GM10266 (cell line): ENCODE measurements at regions not wholly inside any gene's neighbourhood (a gene's known extent, or its start where the extent isn't known, plus 50 kb on each side); places are given as distances from the start of the nearest gene placed in this dataset.

Experiments used
- DNase-seq: peaks from one replicate; pipeline ENCODE4 v3.0.0; 2012; ENCODE audit errors: extremely low spot score
- CTCF ChIP-seq: IDR thresholded peaks from 2 replicates; pipeline ENCODE4 v1.5.1; 2012; ENCODE audit warnings: mild to moderate bottlenecking, low read depth; ENCODE audit not compliant: control insufficient read depth, insufficient read depth; ENCODE audit errors: missing control alignments

GRCh38 chr18:34025191-34025801 lies 199.4 kb downstream of the NOL4 start:
- DNase-seq: no peak
- no peak for TF ChIP-seq CTCF

GRCh38 chr18:34023471-34023870 lies 201.2 kb downstream of the NOL4 start:
- no peak for DNase-seq
- no peak for TF ChIP-seq CTCF

- TF ChIP-seq CTCF: no peak
- no peak for DNase-seq
Measured at GRCh38 chr18:34018336-34018735, 206.4 kb downstream of the NOL4 start.

- DNase-seq: no peak
- no peak for TF ChIP-seq CTCF
Measured at GRCh38 chr18:34003687-34004086, 221.0 kb downstream of the NOL4 start.

- no peak for TF ChIP-seq CTCF
Measured at GRCh38 chr18:34002130-34002529, 222.6 kb downstream of the NOL4 start.

GRCh38 chr18:34001376-34001775 lies 223.3 kb downstream of the NOL4 start:
- no peak for DNase-seq
- TF ChIP-seq CTCF: no peak

More at GRCh38 chr18:34002130-34002529, 222.6 kb downstream of the NOL4 start:
- DNase-seq: no peak

- no peak for TF ChIP-seq CTCF
- no peak for DNase-seq
Measured at GRCh38 chr18:33987206-33987605, 237.5 kb downstream of the NOL4 start.
